C4-2B (cell line): ENCODE measurements at regions not wholly inside any gene's neighbourhood (a gene's known extent, or its start where the extent isn't known, plus 50 kb on each side); places are given as distances from the start of the nearest gene placed in this dataset.

Source experiments
- ZFX ChIP-seq: fragments of 450-650 bp; IDR thresholded peaks from 2 replicates; pipeline ENCODE4 v1.6.1; 2017
- TF ChIP-seq, protein P1 (sequence below): fragments of 450-650 bp; conservative IDR thresholded peaks from 2 replicates; pipeline ENCODE4 v1.5.1; 2017; ENCODE audit warnings: mild to moderate bottlenecking

DNA sequence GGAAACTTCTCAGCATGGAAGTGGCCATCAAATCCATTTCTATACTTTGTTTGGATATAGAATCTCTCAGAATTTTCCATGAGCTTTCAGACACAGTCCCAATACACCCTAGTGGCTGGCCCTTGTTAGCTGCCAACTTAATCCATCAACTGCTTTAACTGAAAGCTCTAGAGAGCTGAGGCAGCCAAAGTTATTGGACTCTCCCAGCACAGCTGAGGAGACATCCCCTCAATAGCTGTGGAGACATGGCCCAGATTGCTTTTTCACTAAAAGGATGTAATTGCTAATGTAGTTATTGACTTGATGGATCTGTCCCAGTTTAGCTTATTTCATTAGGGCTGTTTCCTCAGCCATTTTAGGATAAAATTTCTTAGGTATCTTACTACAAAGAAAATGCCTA, 94.8 kb upstream of the PRMT6 start:
- TF ChIP-seq, protein P1, sequence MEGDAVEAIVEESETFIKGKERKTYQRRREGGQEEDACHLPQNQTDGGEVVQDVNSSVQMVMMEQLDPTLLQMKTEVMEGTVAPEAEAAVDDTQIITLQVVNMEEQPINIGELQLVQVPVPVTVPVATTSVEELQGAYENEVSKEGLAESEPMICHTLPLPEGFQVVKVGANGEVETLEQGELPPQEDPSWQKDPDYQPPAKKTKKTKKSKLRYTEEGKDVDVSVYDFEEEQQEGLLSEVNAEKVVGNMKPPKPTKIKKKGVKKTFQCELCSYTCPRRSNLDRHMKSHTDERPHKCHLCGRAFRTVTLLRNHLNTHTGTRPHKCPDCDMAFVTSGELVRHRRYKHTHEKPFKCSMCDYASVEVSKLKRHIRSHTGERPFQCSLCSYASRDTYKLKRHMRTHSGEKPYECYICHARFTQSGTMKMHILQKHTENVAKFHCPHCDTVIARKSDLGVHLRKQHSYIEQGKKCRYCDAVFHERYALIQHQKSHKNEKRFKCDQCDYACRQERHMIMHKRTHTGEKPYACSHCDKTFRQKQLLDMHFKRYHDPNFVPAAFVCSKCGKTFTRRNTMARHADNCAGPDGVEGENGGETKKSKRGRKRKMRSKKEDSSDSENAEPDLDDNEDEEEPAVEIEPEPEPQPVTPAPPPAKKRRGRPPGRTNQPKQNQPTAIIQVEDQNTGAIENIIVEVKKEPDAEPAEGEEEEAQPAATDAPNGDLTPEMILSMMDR = no peak
- no peak for TF ChIP-seq ZFX
